ENCODE measurements at regions not wholly inside any gene's neighbourhood (a gene's known extent, or its start where the extent isn't known, plus 50 kb on each side); places are given as distances from the start of the nearest gene placed in this dataset.
"Not testable (repeated sequence)": the region's sequence is repeated elsewhere in the genome, so short reads cannot be mapped to it uniquely, and the experiment has no call there.

GRCh38 chr6:51261691-51262090, 443.0 kb downstream of the TFAP2B start:
- no peak for DNase-seq

DNA sequence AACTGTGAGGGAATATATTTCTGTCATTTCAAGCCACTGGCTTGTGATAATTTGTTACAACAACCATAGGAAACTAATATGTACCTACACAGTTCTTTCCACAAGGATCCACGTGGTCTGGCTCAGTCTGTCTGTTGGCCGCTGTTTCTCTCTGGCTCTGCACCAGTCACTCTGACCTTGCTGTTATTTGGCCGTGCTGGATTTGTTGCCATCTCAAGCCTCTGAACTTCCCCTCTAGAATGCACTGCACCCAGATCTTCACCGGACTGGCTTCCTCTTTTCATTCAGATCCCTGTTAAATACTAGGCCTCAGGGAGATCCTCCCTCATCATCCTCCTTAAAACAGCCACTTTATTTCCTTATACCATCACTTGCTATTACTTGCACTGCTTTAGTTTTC, 446.8 kb downstream of the TFAP2B start:
- no peak for DNase-seq

- no peak for DNase-seq
Measured at GRCh38 chr6:51266604-51267003, 447.9 kb downstream of the TFAP2B start.

DNA sequence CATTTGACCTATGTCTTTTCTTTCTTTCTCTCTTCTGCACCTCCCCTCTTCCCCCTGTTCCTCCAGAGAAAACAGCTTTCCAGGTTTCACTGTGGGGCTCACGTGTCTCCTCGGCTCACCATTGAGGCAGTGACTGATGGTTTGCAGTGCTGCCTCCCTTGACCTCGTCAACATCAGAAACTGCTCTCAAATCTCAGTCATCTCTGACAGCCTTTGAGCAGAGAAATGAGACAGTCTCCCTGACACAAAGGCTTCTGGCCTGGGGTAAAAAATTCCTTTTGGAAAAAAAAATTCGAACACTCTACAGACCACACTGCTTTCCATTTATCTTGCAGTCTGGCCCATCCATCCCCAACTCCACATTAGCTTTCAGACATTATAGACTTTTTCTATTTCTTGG, 450.0 kb downstream of the TFAP2B start:
- DNase-seq, result no peak

DNA sequence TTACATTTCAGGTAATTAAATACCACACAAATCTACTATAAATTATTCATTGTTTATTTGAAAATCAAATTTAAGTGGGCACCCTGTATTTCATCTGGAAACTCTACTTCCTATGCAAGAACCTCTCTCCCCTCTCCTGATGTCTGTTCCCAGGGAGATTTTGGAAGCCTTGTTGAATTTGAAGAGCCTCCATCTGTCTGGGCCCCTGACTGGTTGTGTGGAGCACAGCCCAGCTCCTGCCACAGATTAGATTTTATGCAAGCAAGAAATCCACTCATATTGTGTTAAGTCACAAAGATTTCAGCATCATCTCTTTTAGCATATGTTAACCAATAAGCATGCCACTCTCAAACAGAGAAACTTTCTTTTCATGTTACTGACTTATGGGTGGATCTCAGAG, 451.2 kb downstream of the TFAP2B start:
- no peak for DNase-seq

- no peak for DNase-seq
Measured at GRCh38 chr6:51271615-51272014, 452.9 kb downstream of the TFAP2B start.

- DNase-seq, result no peak
Measured at GRCh38 chr6:51273228-51273961, 454.7 kb downstream of the TFAP2B start.

DNA sequence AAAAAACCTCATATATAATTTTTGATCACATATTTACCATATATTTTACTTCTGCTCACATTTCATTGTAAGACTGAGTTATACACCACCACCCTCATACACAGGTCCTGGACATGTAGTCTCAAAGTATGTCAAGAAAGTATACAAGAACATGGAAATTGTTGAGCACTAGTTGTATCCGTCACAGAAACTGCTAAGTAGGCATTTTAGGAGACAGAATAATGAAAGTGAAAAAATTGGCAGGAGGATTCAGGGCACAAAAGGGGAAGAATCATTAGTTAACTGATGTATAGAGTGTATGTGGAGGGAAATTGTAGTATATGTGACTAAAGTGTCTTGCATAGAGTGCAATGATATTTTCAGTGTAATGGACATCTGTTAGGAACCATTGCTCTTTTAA, 458.8 kb downstream of the TFAP2B start:
- no peak for DNase-seq

- no peak for DNase-seq
Measured at GRCh38 chr6:51282026-51282425, 463.4 kb downstream of the TFAP2B start.

DNA sequence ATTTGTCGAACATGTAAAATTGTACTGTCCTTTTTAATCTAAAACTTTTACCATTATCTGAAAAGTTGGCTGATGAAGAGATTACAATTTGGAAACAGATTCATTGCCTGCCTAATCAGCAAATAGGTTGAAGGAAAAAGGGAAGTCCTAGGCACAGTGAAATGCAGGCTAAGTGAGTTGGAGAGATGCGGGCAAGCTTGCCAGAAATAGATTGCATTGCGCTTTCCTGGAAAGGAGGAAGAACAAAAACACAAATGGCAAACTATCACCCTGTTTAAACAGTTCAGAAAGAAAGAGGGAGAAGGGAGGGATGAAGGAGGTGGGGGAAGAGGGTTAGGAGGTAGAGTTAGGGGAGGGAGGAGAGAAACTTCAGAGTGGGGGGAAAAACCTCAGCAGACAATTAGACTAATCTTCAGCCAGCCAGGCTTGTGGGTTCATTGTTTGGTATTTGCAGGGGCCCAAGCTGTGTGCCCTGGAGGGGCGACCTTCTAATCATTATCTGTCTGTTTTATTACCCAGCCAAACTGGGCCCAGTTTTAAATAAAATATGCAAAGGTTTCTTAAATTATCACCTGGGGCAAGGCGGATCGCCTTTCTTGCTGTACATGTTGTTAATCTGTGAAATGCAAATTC, 465.2 kb downstream of the TFAP2B start:
- DNase-seq, result no peak

DNA sequence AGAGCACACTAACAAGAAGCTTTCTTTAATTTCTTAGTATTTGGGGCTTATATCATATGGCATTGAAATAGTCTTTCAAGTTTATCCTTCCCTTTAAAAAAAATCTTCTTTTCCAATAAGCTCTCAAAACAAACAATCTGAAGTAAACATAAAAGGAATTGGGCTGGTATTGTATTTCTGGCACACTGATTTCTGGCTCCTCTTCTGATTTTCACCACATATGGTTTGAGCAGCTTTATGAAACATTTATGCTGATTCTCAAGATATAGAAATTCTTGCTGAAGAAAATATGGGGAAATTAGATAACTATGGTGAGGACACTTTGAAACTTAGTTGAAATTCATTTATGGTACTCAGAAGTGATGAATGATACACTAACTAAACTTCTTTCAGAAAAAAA, 467.2 kb downstream of the TFAP2B start:
- DNase-seq, result no peak

DNA sequence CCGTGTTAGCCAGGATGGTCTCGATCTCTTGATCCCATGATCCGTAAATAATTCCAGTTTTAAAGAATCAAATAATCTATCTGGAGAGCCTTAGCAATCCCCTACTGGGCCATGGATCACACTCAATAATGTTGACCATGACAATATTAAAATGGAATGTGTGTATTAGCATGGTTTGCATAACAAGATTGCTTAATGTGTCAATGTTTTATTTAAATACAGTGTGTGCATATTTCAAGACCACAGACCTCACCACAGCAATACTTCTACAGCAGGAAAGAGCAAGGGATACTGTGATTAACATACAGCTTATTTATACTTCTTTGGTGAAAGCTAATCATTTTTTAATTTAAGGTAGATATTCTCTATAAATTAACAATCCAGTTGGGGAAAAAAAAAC, 470.4 kb downstream of the TFAP2B start:
- no peak for DNase-seq

GRCh38 chr6:51292659-51293058, 474.0 kb downstream of the TFAP2B start:
- no peak for DNase-seq

DNA sequence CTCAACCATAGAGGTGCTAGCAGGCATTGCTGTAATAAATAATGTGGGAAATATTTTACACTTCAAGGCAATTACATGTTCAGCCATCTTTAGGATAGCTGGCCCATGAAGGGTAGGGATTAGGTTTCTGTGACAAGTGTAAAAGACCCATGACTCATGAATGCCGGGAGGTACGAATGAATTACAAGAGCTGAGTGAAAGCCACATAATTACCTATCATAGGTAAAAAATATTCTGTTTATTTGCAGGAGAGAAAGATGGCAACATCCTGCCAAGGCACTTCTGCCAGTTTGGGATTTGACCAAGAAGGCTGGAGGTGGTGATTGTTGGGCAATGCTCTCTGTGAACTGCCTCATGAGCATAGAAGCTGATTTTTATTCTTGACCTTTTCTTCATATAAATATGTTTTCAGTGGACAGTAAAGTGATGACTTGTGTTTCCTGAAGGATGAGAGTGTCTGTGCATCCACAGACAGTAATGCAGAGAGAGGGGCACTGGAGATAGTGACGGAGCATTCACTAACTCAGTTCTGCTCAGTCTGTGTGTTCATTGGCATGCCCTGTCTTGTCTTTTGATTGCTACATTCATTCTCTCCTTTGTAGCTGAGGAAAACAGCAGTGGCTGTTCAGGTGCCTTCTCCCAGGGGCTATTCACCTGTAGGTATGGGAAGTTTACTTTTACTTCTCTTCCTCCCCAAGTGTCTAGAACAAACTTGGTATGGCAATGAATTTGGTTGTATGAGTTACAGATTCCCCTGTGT, 481.1 kb downstream of the TFAP2B start:
- peak; percentile 67 for DNase-seq

GRCh38 chr6:51300510-51300909, 481.8 kb downstream of the TFAP2B start:
- DNase-seq, result no peak

- no peak for DNase-seq
Measured at GRCh38 chr6:51301962-51302361, 483.3 kb downstream of the TFAP2B start.

- no peak for DNase-seq
Measured at GRCh38 chr6:51302431-51302830, 483.8 kb downstream of the TFAP2B start.

DNA sequence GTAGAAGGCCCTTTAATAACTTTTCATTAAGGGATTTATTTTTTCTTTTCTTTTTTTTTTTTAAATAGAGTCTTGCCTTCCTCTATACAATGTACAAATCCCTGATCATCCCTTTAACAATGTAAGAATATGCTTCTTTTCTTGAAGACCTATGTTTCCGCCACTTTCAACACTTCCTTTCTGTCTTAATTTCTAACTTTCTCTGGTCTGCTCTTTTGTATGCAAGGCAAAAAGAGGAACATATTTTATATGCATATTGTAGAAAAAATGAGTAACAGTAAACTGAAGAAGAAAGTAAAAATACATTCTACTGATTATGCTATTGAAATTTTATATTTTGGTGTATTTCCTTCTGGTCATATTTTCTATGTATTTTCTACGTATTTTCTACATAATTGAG, 484.7 kb downstream of the TFAP2B start:
- DNase-seq, result no peak

DNA sequence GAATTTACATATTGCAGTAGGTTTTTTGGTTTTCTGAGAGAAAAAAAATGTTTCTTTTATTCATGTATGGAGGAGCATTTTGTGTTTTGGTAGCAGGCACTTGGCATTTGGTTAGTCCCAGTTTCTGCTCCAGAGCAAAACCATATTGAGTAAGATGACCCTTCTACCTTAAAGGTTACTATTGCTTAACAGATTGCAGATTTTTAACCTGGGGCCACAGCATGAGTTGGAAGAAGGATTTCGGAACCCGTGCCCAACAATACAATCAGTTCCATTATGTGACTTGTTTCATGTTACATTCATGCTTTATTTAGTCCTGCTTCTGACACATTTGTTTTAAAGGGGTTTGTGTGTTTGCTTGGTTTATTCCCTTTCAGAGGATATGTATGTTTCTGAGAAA, 496.3 kb downstream of the TFAP2B start:
- no peak for DNase-seq

GRCh38 chr6:51318674-51319073, 500.0 kb downstream of the TFAP2B start:
- no peak for DNase-seq

GRCh38 chr6:51321477-51321876, 502.8 kb downstream of the TFAP2B start:
- DNase-seq, result not testable (repeated sequence)

GRCh38 chr6:51322505-51322904, 503.8 kb downstream of the TFAP2B start:
- DNase-seq, result peak; percentile 30

DNA sequence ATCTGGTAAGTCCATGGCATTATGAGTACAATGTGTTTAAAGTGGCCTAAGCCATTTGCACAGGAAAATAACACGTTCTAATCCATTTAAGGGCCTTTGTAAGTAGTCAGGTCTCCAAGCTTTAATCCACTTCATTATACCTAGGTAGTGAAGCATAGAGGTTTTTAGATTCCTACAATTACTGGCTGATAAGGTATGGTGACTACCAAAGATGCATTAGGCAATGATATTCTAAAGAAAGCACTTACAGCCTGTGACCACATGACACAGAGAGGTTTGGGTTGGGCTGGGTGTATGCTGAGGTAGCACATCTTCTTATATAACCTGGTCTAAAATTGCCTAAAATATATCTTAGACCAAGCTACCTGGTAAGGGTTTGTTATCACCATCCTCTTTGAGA, 504.4 kb downstream of the TFAP2B start:
- no peak for DNase-seq

GRCh38 chr6:51330971-51331370, 512.3 kb downstream of the TFAP2B start:
- no peak for DNase-seq
